Right hindlimb (tissue), 1 donor: ENCODE measurements at regions not wholly inside any gene's neighbourhood (a gene's known extent, or its start where the extent isn't known, plus 50 kb on each side); places are given as distances from the start of the nearest gene placed in this dataset.
"Not testable (repeated sequence)": the region's sequence is repeated elsewhere in the genome, so short reads cannot be mapped to it uniquely, and the experiment has no call there.

Experiments used
- DNase-seq: peaks from one replicate; pipeline ENCODE4 v3.0.0-alpha.2; 2018

DNA sequence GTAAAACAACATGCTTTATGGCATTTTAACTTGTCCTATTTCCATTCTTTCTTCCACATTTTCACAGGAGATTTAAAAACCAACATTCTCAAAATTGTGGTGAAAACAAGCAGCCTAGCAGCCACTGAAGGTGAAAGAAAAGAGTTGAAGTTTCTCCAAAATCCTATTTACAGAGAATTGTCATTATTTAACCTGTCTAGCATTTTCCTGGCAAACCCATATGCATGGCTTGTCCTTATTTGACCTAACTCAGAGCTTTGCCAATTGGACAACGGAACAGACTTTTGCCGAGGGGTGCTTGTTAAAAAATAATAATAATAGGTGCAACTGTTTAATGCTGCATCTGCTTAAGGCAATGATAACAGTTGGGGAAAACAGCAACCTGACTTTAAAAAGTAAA lies 80.4 kb upstream of the PCSK5 start:
- no peak for DNase-seq

DNA sequence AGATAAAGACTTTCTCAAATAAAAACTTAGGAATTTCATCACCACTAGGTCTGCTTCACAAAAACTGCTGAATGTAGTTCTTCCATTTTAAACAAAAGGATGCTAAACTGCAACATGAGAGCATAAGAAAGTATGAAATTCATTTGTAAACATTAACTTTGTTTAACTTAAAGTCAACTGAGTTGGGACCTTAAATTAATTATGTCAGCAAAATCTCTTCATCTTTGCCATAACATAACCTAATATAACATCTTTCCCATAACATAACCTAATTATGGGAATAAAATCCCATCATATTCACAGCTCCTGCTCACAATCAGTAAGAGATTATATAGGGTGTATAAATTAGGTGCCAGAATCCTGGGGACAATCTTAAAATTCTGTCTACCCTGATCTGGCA lies 78.8 kb upstream of the PCSK5 start:
- DNase-seq: no peak

DNA sequence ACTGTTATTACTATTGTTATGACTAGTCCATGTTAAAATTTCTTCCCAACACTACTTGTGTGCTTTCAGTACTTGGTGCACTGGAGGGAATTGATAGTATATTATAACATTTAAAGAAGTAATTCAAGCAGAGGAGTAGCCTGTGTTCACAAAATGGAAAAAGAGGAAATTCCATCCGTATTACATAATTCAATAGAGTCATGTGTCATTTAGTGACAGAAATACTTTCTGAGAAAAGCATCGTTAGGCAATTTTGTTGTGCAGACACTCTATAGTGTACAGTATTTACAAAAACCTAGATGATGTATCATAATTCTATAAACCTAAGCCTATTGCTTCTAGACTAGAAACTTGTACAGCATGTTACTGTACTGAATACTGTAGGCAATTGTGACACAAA lies 78.3 kb upstream of the PCSK5 start:
- no peak for DNase-seq

DNA sequence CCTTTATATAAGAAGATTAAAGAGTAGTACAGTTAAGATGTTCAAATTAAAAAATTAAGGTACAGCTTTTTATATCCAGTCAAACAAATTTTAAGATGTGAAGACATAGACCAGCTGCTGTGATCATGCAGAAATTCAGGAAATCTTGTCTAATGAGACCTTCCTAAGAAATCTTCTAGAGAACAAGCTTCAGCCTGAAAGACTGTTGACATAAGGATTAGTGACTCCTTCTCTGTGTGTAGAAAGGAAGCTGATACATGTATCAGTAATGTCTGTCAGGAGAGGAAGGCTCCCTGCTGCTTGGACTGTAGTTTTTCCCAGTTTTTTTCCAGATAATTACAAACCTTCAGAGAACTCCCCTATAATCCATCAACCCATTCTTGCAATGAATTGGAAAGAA lies 75.8 kb upstream of the PCSK5 start:
- no peak for DNase-seq

DNA sequence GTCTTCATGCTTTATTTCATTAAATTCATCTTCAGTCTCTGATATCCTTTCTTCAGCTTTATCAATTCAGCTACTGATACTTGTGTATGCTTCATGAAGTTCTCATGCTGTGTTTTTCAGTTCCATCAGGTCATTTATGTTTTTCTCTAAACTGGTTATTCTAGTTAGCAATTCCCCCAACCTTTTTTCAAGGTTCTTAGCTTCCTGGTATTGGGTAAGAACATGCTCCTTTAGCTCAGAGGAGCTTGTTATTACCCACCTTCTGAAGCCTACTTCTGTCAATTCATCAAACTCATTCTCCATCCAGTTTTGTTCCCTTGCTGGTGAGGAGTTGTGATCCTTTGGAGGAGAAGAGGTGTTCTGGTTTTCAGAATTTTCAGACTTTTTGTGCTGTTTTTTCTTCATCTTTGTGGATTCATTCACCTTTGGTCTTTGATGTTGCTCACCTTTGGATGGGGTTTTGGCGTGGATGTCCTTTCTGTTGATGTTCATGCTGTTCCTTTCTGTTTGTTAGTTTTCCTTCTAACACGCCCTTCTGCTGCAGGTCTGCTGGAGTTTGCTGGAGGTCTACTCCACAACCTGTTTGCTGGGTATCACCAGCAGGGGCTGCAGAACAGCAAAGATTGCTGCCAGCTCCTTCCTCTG lies 69.9 kb upstream of the PCSK5 start:
- not testable (repeated sequence) for DNase-seq

DNA sequence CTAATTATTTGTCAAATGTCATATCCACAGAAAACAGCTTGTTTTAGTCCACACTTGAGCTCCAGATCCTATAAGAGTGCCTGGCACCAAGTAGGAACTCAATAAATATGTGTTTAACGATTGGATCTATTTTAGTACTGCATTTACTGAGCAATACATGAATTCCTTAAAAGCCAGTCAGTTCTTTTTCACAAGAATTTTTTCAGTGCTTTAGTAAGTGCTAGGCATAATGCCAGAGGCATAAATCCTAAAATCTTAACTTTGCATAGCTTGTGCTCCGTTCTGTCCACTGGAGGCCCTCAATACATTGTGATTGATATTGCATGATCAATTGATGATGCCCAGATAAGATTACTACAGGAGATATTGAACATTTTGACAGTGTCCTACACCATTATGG lies 67.3 kb upstream of the PCSK5 start:
- no peak for DNase-seq

DNA sequence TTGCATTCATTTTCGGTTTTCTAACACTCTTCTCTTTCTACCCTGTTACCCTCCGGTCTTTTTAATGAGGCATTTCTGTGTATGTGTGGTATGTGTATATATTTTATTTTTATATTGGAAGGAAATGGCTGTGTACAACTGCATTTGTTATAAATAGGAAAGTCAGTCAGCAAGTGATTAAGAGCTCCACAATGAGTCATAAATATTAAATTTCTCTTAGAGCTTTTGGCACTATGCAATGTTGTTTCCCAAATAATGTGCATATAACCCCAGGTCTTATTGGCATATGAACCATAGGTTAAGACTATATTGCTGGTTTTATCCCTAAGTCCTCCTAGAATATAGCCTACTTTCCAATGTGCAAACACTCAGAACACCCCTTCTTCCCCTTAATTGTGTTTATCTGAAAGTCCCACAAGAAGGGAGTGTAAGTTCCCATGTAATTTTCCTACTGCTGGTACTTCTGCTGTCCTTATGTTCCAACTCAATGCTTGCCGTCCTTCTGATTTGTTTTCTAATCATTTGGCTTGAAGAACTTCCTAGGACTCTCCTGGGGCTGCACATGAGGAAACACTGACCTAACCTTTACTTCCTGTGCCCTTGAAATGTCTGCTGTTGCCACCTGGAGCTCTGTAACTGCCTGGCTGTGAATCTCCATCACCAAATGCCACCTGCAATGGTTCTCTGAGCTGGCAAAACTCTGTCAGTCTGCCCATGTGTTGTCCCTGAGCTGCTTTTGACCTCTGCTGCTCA lies 65.5 kb upstream of the PCSK5 start:
- no peak for DNase-seq

DNA sequence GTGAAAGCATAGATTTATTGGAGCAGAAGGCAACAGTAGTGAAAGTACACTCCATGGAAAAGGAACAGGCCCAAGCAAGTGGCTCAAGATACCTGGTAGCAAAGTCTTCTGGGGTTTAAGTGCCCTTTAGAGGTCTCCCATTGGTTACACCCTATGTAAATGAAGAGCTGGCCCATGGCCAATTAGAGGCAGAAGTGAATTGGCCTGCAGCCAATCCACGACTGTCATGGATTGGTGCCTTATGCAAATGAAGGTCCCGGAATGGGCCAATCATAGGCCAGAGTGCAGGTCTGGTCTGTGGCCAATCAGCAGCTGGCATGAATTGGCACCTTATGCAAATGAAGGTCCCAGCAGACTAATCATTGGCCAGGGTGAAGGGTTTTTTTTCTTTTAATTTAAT lies 64.2 kb upstream of the PCSK5 start:
- DNase-seq: no peak

DNA sequence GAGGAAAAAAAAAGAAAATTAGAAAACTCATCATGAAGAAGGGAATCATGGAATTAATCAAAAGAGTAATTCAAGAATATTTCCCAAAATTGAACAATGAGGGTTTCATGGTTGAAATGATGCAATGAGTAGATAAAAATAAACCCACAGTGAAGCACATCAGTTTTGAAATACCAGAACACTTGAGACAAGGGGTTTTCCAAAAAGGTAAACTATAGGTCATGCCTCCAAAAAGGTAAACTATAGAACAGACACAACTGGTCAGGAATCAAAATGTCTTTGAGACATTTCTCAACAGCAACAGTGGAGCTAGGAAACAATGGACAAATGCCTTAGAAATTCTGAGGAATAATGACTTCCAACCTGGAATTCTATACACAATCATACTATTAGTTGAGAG lies 60.2 kb upstream of the PCSK5 start:
- DNase-seq: no peak

DNA sequence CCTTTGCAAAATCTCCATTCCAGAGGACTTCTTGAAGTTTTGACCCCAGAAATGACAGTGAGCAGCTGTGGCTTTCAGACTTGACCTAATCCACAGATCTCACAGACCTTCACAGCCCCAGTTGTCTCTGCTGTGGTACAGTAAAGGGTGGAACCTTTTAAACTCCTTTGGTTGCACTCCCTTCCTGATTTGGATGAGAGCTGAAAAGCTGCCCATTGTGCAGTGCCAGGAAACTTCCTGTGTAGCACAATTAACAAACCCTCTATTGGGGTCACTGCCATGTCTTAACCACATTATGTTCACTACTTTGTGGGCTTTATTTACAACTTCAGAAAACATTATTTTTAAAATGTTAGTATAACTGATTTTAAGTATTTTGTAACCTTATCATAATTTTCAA lies 56.7 kb upstream of the PCSK5 start:
- DNase-seq: no peak

DNA sequence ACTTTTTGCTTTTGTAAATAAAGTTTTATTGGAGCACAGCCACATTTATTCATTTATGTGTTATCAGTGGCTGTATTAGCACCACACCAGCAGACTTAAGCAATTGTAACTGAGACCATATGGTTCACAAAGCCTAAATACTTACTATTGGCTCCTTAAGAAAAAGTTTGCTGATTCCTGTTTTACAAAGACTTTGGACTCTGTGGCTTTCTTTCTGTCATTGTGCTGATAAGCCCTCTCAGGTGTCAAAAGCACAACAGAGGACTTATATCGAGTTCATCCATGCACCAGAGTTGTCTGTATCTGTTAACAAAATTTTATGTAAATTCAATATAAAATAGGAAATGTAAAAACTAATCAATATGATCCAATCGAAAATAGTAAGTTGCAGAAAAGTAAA lies 55.6 kb upstream of the PCSK5 start:
- DNase-seq: no peak
